ENCODE measurements at regions not wholly inside any gene's neighbourhood (a gene's known extent, or its start where the extent isn't known, plus 50 kb on each side); places are given as distances from the start of the nearest gene placed in this dataset.

DNA sequence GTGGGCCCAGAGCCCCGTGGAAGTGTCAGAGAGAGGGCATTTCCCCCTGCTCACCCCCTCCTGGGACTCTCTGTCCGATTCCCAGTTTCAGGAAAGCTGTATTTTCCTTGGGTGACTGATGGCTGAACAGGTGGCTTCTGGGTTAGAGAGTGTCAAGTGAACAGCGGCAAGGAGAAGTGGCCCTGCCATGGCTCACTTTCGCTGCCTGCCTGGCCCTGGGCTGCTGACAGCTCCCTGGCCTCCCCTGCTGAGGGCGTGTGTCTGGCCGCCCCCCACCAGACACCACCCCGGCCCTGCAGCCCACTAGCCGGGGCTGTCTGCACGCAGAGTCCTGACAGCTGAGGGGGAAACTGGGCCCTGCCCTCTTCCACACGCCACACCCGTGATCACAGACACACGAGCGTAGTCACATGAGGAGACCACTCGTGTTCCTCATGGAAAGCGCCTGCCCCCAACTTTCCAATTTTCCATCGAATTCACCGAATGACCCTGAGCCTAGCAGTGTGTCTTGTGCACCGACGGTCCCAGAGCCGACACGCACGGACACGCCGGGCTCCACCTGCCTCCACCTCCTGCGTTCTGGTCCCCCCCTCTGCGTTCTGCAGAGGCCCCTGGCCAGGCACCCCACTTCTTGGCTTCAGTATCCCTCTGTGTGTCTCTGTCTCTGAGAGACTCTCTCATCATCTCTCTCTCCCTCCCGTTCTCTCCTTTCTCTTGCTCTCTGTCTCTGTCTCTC, 60.6 kb upstream of the CASZ1 start:
- no peak for ATAC-seq
- no peak for TF ChIP-seq PATZ1 (CRISPR knock-in tag; IDR thresholded peaks at IDR 0.05; ENCODE audit: borderline replicate concordance)
- no peak for TF ChIP-seq BACH2 (CRISPR knock-in tag; IDR thresholded peaks at IDR 0.05; ENCODE audit: borderline replicate concordance)
- TF ChIP-seq, protein P1, sequence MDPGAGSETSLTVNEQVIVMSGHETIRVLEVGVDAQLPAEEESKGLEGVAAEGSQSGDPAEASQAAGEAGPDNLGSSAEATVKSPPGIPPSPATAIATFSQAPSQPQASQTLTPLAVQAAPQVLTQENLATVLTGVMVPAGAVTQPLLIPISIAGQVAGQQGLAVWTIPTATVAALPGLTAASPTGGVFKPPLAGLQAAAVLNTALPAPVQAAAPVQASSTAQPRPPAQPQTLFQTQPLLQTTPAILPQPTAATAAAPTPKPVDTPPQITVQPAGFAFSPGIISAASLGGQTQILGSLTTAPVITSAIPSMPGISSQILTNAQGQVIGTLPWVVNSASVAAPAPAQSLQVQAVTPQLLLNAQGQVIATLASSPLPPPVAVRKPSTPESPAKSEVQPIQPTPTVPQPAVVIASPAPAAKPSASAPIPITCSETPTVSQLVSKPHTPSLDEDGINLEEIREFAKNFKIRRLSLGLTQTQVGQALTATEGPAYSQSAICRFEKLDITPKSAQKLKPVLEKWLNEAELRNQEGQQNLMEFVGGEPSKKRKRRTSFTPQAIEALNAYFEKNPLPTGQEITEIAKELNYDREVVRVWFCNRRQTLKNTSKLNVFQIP (CRISPR knock-in tag; IDR thresholded peaks at IDR 0.05; ENCODE audit: borderline replicate concordance, low read depth): no peak
- no peak for TF ChIP-seq ZFP3 (CRISPR knock-in tag; IDR thresholded peaks at IDR 0.05)
- no peak for TF ChIP-seq ESRRG (CRISPR knock-in tag; IDR thresholded peaks at IDR 0.05)
- TF ChIP-seq RARB (CRISPR knock-in tag; IDR thresholded peaks at IDR 0.05): no peak
- no peak for TF ChIP-seq TCF4 (CRISPR knock-in tag; IDR thresholded peaks at IDR 0.05; ENCODE audit: borderline replicate concordance)
- TF ChIP-seq ISL1 (CRISPR knock-in tag; IDR thresholded peaks at IDR 0.05): no peak
- TF ChIP-seq, protein P2, sequence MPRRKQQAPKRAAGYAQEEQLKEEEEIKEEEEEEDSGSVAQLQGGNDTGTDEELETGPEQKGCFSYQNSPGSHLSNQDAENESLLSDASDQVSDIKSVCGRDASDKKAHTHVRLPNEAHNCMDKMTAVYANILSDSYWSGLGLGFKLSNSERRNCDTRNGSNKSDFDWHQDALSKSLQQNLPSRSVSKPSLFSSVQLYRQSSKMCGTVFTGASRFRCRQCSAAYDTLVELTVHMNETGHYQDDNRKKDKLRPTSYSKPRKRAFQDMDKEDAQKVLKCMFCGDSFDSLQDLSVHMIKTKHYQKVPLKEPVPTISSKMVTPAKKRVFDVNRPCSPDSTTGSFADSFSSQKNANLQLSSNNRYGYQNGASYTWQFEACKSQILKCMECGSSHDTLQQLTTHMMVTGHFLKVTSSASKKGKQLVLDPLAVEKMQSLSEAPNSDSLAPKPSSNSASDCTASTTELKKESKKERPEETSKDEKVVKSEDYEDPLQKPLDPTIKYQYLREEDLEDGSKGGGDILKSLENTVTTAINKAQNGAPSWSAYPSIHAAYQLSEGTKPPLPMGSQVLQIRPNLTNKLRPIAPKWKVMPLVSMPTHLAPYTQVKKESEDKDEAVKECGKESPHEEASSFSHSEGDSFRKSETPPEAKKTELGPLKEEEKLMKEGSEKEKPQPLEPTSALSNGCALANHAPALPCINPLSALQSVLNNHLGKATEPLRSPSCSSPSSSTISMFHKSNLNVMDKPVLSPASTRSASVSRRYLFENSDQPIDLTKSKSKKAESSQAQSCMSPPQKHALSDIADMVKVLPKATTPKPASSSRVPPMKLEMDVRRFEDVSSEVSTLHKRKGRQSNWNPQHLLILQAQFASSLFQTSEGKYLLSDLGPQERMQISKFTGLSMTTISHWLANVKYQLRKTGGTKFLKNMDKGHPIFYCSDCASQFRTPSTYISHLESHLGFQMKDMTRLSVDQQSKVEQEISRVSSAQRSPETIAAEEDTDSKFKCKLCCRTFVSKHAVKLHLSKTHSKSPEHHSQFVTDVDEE (CRISPR knock-in tag; IDR thresholded peaks at IDR 0.05): no peak
- TF ChIP-seq ARNTL (CRISPR knock-in tag; IDR thresholded peaks at IDR 0.05; ENCODE audit: borderline replicate concordance, low read depth): no peak
- no peak for TF ChIP-seq CSDC2 (CRISPR knock-in tag; IDR thresholded peaks at IDR 0.05)
- TF ChIP-seq, protein P3, sequence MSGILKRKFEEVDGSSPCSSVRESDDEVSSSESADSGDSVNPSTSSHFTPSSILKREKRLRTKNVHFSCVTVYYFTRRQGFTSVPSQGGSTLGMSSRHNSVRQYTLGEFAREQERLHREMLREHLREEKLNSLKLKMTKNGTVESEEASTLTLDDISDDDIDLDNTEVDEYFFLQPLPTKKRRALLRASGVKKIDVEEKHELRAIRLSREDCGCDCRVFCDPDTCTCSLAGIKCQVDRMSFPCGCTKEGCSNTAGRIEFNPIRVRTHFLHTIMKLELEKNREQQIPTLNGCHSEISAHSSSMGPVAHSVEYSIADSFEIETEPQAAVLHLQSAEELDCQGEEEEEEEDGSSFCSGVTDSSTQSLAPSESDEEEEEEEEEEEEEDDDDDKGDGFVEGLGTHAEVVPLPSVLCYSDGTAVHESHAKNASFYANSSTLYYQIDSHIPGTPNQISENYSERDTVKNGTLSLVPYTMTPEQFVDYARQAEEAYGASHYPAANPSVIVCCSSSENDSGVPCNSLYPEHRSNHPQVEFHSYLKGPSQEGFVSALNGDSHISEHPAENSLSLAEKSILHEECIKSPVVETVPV (CRISPR knock-in tag; IDR thresholded peaks at IDR 0.05): no peak
- no peak for TF ChIP-seq SNAI2 (CRISPR knock-in tag; IDR thresholded peaks at IDR 0.05)

DNA sequence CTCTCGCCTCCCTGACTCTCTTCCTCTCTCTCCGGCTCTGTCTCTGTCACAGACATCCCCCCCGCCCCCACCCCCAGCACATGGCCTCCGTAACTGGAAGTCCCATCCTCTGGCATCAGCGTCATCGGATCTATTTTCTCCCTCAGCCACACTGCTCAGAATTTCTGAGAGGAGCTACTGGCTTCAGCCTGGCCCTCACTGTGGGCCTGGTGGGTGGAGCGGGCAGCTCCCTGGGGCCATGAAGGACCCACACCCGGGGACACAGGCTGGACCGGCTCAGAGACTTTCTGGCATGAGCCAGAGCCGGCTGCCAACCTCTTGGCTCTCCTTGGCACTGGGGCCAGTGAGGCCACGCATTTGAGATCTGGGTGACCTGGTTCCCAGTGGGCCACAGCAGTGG, 61.2 kb upstream of the CASZ1 start:
- TF ChIP-seq, protein P4, sequence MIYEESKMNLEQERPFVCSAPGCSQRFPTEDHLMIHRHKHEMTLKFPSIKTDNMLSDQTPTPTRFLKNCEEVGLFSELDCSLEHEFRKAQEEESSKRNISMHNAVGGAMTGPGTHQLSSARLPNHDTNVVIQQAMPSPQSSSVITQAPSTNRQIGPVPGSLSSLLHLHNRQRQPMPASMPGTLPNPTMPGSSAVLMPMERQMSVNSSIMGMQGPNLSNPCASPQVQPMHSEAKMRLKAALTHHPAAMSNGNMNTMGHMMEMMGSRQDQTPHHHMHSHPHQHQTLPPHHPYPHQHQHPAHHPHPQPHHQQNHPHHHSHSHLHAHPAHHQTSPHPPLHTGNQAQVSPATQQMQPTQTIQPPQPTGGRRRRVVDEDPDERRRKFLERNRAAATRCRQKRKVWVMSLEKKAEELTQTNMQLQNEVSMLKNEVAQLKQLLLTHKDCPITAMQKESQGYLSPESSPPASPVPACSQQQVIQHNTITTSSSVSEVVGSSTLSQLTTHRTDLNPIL (CRISPR knock-in tag; IDR thresholded peaks at IDR 0.05; ENCODE audit: low read depth): no peak
- no peak for TF ChIP-seq GLIS3 (CRISPR knock-in tag; IDR thresholded peaks at IDR 0.05)
- TF ChIP-seq CSDC2 (CRISPR knock-in tag; IDR thresholded peaks at IDR 0.05): no peak
- TF ChIP-seq BACH2 (CRISPR knock-in tag; IDR thresholded peaks at IDR 0.05; ENCODE audit: borderline replicate concordance): no peak
- no peak for TF ChIP-seq ZNF8 (CRISPR knock-in tag; IDR thresholded peaks at IDR 0.05)
- TF ChIP-seq, protein P1 (CRISPR knock-in tag; IDR thresholded peaks at IDR 0.05; ENCODE audit: borderline replicate concordance, low read depth): no peak
- no peak for TF ChIP-seq SNAI2 (CRISPR knock-in tag; IDR thresholded peaks at IDR 0.05)
- no peak for TF ChIP-seq ZC3H10 (CRISPR knock-in tag; IDR thresholded peaks at IDR 0.05)
- TF ChIP-seq ZNF70 (CRISPR knock-in tag; IDR thresholded peaks at IDR 0.05): no peak
- no peak for TF ChIP-seq PPARA (CRISPR knock-in tag; IDR thresholded peaks at IDR 0.05; ENCODE audit: borderline replicate concordance)
- TF ChIP-seq TOX (CRISPR knock-in tag; IDR thresholded peaks at IDR 0.05; ENCODE audit: borderline replicate concordance): no peak
- TF ChIP-seq OSR1 (CRISPR knock-in tag; IDR thresholded peaks at IDR 0.05): no peak
- no peak for TF ChIP-seq ARNTL (CRISPR knock-in tag; IDR thresholded peaks at IDR 0.05; ENCODE audit: borderline replicate concordance, low read depth)
- TF ChIP-seq, protein P3 (CRISPR knock-in tag; IDR thresholded peaks at IDR 0.05): no peak
- no peak for TF ChIP-seq ESRRG (CRISPR knock-in tag; IDR thresholded peaks at IDR 0.05)
- TF ChIP-seq ISL1 (CRISPR knock-in tag; IDR thresholded peaks at IDR 0.05): no peak
- no peak for TF ChIP-seq ZNF565 (CRISPR knock-in tag; conservative IDR thresholded peaks at IDR 0.05; ENCODE audit: low read depth)
- TF ChIP-seq PATZ1 (CRISPR knock-in tag; IDR thresholded peaks at IDR 0.05; ENCODE audit: borderline replicate concordance): no peak
- TF ChIP-seq ZFP3 (CRISPR knock-in tag; IDR thresholded peaks at IDR 0.05): no peak
- no peak for TF ChIP-seq TCF4 (CRISPR knock-in tag; IDR thresholded peaks at IDR 0.05; ENCODE audit: borderline replicate concordance)
- ATAC-seq: no peak
